T-helper 1 cell treated with Interleukin-12 subunit alpha and Interleukin-12 subunit beta and Interleukin-4 antibody, amounts not matched to agents 30 ng/mL and 1 ng/mL, for 36 hours (primary cell): ENCODE measurements at regions not wholly inside any gene's neighbourhood (a gene's known extent, or its start where the extent isn't known, plus 50 kb on each side); places are given as distances from the start of the nearest gene placed in this dataset.
"Not testable (repeated sequence)": the region's sequence is repeated elsewhere in the genome, so short reads cannot be mapped to it uniquely, and the experiment has no call there.

Source experiments
- intact Hi-C: fragments of 100-400 bp; cut with micrococcal nuclease; formaldehyde crosslinking; loops from one replicate; pipeline ENCODE4 v1.15.1; 2024

- intact Hi-C loops: loop anchor here (5.0 kb wide), 1 partner anchor 94 kb away; the partner anchor contains the start of gene HMGA2
These were observed 95.8 kb upstream of the HMGA2 start for GRCh38 chr12:65728455-65728847.

- intact Hi-C loops: loop anchor here (5.0 kb wide), 1 partner anchor 93 kb away; the partner anchor contains the start of gene HMGA2
These were observed 95.2 kb upstream of the HMGA2 start for GRCh38 chr12:65728848-65729793.

GRCh38 chr12:65731771-65732170, 92.5 kb upstream of the HMGA2 start:
- intact Hi-C loops: no loop called here

- intact Hi-C loops: not testable (repeated sequence)
These were observed 90.6 kb upstream of the HMGA2 start for GRCh38 chr12:65733643-65734042.

GRCh38 chr12:65734226-65734625, 90.1 kb upstream of the HMGA2 start:
- intact Hi-C loops: no loop called here

GRCh38 chr12:65739606-65740005, 84.7 kb upstream of the HMGA2 start:
- intact Hi-C loops: loop anchor here (5.0 kb wide), 1 partner anchor 83 kb away; the partner anchor contains the start of gene HMGA2

GRCh38 chr12:65740506-65740872, 83.8 kb upstream of the HMGA2 start:
- intact Hi-C loops: loop anchor here (5.0 kb wide), 1 partner anchor 82 kb away; the partner anchor contains the start of gene HMGA2

- intact Hi-C loops: loop anchor here (5.0 kb wide), 1 partner anchor 81 kb away; the partner anchor contains the start of gene HMGA2
These were observed 83.2 kb upstream of the HMGA2 start for GRCh38 chr12:65740873-65741600.

GRCh38 chr12:65741656-65742017, 82.6 kb upstream of the HMGA2 start:
- intact Hi-C loops: loop anchor here (5.0 kb wide), 1 partner anchor 81 kb away; the partner anchor contains the start of gene HMGA2

GRCh38 chr12:65742018-65743010, 82.0 kb upstream of the HMGA2 start:
- intact Hi-C loops: loop anchor here (5.0 kb wide), 1 partner anchor 80 kb away; the partner anchor contains the start of gene HMGA2

- intact Hi-C loops: loop anchor here (5.0 kb wide), 1 partner anchor 78 kb away; the partner anchor contains the start of gene HMGA2
These were observed 79.9 kb upstream of the HMGA2 start for GRCh38 chr12:65744236-65744840.

- intact Hi-C loops: no loop called here
These were observed 76.9 kb upstream of the HMGA2 start for GRCh38 chr12:65747338-65747737.

- intact Hi-C loops: no loop called here
These were observed 76.0 kb upstream of the HMGA2 start for GRCh38 chr12:65748332-65748731.

- intact Hi-C loops: no loop called here
These were observed 70.0 kb upstream of the HMGA2 start for GRCh38 chr12:65754290-65754689.

GRCh38 chr12:65754744-65755595, 69.3 kb upstream of the HMGA2 start:
- intact Hi-C loops: no loop called here

- intact Hi-C loops: no loop called here
These were observed 68.7 kb upstream of the HMGA2 start for GRCh38 chr12:65755596-65755978.

- intact Hi-C loops: no loop called here
These were observed 68.0 kb upstream of the HMGA2 start for GRCh38 chr12:65756267-65756666.

- intact Hi-C loops: no loop called here
These were observed 67.2 kb upstream of the HMGA2 start for GRCh38 chr12:65756956-65757511.

- intact Hi-C loops: no loop called here
These were observed 65.9 kb upstream of the HMGA2 start for GRCh38 chr12:65758401-65758800.
